GM19463 (cell line): ENCODE measurements at regions not wholly inside any gene's neighbourhood (a gene's known extent, or its start where the extent isn't known, plus 50 kb on each side); places are given as distances from the start of the nearest gene placed in this dataset.

Experiments used
- ATAC-seq: cut with Tn5 transposase; IDR thresholded peaks from one replicate; pipeline ENCODE4 v1.9.1; 2021; ENCODE audit warnings: mild to moderate bottlenecking, moderate library complexity; ENCODE audit not compliant: unreplicated experiment

DNA sequence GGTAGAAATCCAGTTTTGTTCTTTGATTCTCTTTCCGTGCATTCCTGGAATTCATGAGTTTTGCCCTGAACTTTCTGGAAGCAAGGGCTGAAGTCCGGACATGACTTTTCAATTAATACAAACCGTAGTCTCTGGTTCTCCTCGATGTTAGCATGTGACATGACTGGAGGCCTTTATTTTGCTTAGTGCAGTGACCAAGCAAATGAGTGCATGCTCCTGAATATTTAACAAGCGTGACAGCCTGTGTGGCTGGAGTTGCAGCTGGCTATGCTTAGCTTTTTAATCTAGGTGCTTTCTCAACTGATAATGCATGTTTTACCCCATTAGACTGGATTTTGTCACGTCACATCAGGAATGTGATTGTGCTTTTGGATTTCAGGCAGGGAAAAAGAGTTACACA is 302.1 kb downstream of the MAP2K6 start:
- no peak for ATAC-seq

DNA sequence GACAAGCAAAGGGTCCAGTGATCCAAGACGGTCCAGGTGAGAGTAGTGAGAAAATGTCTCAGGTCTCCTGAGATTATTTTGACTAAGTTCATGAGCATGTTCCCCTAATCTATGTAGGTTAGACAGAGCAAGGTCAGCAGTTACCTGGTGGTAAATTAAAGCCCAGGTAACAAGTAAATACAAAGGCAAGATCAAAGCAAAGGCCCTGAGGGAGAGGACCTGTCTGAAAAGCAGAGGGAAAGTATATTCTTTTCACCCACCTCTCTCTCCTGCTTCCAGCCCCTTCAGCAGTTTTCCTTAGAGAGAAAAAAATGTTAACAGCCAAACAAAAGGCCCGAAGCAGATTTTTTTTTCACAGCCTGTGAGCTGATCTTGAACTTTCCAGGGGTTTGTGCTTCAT is 302.7 kb downstream of the MAP2K6 start:
- ATAC-seq, result no peak

DNA sequence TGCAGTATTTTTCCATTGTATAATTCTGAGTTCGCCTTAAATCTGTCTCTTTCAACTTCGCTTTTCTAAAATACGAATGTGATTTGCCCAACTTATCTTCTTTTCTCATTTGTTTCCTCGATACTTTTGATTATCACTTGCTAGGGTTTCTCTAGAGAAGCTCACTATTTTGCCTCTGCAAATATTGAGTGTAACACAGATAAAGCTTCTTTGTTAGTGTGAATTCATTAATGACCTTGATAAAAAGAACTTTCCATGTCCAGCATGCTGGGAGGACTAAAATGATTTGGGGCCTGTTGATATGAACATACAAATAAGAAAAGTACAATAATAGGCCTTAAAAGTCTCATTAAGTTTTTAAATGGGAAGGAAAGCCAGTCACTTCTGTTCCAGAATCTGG is 303.3 kb downstream of the MAP2K6 start:
- no peak for ATAC-seq

DNA sequence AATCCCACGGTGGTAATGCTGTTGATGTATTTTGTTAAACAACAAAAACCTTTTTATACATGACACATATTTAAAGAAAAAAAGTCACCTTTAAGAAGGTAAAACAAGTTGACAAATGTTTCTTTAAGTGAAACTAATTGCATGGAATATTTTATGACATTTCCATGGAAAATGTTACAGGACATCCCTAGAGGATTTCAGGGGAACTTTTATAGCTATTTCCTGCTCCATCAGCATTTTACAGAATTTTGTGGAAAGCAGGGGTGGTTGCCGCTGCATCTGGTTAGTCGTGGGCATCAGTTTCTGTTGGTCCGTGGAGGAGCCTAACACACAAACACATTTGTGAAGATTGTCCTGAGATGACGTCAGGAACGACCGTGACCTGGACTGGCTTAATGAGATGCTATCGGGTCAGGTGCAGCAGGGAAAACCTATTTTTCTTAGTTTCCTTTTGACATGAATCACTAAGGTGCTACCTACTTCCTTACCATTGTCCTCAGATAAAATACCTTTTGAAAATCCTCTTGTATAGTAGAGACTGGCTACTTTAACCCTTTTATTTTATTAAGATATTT is 305.1 kb downstream of the MAP2K6 start:
- no peak for ATAC-seq

DNA sequence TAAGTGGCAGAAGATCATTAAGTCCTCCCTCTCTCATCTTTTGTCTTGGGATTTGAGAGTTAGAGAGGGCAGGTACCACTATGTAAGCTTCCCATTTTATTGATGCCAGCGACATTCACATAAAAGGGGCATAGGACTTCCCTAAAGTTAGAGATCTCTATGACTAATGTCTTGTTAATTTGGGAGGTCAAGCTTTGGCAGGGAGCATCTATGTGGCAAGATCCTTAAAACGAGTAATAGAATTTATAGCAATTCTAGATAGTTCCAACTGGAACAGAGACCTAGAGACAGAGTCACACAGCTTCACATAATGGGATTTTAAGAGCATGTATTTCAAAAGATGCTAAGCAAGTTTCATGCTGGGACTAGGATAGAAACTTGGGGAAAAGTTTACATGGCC is 308.0 kb downstream of the MAP2K6 start:
- ATAC-seq, result no peak

DNA sequence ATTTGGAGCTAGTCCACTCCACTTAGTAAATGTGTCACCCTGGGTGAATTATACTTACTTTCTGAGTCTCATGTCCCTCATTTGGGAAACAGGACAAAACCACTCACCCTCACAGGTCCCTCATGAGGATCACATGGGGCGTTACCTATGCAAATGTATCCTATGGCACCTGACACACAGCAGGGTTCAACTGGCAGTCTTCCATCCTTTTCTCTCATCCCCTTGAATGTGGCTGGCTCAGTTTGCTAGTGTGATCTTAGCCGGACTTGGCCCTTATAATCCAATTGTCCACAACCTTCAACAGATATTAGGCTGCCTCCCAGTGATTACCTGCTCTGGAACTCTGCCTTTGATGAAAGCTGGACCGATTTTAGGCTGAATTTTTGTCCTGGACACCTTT is 308.8 kb downstream of the MAP2K6 start:
- ATAC-seq, result no peak

DNA sequence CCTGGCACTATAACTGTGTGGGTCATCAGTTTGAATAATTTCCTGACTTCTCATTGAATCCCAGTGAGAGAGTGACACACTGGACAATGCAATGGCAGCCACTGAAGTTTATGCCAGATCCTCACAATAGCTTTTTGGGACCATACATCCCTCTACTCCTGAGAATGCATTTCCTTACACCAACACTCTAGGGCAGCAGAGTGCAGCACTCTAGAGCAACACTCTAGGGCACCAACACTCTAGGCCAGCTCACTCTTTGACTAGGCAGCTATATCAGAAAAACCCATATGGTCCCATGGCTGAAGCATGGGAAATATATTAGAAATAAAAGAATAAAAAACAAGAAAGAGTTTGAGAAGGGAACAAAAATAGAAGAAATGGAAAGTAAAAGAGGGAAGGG is 309.2 kb downstream of the MAP2K6 start:
- ATAC-seq, result no peak

DNA sequence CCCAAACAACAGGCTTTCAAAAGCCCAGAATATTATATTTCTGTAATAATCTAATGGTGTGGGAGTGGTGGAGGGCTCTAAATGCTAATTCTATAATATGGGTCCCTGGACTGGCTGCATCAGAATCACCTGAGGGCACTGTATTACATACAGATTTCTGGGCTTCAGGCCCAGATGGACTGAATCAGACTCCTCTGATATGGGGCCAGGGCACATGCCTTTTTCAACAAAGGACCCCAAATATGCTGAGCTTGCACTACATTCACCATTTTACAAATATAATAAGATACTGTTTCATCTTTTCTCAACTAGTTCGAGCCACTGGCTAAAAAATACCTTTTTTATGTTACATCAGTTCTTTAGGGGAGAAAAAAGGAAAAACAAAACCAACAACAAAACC is 309.7 kb downstream of the MAP2K6 start:
- ATAC-seq, result no peak

DNA sequence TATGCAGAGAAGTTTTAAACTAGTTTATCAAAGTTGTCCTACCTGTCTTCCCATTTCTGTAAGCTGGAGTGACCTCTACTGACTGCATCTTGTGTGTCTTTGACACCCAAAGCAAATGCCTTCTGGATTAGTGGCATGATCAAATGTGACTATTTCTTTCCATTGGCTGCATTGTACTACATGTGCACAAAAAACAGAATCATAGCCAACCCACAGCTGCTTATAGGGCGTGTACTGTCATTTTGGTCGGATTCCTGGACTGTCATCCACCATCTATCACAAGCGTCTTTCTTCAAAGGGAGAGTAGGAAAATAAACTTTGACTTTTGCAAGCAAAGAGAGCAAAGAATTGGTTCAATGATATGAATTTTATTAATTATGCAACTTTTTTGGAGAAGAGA is 310.6 kb downstream of the MAP2K6 start:
- ATAC-seq, result no peak

DNA sequence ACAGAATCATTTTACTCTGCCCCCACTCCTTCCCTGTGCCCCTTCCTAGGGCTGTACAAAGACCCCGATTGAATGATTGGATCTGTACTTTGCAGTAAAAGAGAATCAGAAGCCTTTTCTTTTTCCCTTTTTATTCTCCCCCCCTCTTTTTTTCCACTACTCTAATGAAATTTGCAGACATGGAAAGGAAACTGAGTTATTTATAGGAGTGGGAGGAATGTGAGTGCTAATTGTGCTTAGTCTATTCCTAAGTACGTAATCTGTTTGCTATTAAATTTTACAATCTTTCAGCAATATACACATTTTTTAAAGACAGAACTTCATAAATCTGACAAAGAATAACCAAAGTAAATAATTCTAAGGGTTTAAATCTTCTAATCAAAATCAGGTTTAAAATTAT is 314.3 kb downstream of the MAP2K6 start:
- no peak for ATAC-seq

DNA sequence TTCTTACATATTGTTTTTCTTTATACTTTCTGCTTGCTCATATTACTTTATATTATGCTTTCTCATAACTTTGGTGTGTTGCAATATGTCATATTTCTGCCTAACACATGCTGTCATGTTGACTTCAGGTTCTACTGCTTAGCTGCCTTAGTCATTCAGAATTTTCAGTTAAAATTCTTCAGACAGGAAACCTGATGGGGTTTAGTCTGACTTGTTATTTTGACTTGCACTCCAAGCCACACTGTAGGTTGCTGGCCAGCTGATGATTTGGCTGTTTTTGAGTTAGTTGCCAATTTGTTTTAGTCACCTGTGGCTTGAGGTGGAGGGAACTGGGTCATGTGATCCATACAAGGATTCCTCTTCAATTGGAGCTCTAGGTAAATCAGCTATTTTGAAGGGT is 315.4 kb downstream of the MAP2K6 start:
- ATAC-seq, result no peak

DNA sequence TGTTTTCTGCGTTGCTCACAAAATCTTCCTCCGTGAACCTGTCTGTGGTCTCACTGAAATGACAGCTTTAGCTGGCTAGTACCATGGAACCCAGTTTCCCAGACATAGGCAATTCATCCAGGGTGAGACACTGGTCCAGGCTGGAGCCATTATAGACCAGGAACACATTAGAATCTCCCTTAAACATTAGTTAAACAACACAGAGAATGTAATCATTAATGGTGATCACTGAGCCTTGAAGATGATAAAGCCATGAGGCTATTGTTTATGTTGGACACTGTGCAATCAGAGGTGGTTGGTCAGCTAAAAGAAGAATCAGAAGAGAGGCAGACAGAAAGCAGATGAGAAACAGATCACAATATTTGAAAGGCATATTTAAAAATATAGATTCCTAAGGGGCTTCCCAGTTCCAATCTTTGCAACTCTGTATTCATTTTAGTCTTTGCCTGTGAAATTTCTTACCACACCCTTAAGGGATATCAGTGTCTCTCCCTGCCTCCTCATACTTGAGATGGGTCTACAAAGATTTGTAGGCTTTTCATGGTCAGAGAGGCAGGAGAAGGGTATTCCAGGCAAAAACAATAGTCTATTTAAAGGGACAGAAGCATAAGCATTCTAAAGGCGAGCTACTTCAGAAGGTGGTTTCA is 317.9 kb downstream of the MAP2K6 start:
- no peak for ATAC-seq

DNA sequence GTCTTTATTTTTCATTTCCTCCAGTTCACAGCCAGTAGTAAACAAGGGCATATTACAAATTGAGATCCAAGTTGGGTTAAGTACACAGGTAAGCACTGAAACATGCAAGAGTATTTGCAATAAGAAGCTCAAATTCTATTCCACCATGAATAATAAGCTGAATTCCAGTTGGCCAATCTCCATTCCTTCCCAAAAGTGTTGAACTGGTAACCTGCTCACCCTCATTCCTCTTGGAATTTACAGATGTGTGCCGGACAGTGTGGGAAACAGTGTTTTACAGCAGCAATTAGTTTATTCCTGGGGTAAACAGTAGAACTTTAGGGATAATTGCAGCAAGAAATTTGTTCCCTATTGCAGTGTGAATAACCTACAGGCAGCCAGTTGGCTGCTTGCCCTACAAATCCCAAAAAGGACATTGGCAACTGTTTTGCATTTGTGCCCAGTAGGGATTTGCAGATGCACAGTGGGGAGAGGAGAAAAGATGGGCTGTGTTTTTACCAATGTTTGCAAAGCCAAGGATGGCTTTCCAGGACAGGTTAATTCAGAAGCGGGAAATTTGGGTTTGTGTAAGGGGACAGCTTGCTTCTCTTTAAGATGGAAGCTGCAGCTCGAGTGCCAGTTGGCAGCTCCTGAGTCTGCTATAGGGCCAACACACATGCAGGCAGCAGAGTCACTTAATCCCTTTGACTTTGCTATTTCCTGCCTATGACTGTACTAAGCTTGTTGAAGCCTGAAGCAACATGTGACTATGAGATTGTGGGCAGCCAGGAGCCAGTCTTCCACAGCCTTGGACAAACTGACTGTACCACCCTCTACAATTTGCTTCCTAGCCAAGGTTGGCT is 318.9 kb downstream of the MAP2K6 start:
- ATAC-seq, result no peak

DNA sequence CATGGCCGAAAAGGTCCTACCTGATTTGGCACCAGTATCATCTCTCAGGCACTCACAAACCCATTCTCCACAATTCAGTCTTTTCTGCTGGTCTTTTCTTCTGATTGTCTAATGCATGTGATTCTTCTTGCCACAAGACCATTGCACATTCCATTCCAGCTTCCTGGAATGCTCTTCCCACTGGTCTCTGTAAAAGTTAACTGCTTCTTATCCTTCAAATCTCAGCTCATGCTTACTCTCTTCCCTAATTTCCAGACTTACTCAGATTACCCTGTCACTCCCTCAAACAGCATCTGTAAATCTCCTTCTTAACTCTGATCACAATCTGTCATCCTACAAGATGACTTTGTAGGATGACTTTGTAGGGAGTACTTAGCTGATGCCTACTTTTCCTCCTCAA is 320.2 kb downstream of the MAP2K6 start:
- no peak for ATAC-seq

DNA sequence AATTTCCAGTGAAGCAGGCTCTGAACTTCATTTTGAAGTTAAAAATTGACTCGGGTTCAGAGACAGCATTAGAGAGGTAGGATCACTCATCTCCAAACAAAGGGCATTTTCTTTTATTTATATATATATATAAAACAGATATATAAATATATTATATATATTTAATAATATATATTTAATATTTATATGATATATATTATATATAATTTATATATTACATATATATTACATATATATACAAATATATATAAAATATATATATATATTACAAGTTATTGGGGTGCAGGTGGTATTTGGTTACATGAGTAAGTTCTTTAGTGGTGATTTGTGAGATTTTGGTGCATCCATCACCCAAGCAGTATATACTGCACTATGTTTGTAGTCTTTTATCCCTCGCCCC is 320.8 kb downstream of the MAP2K6 start:
- no peak for ATAC-seq

DNA sequence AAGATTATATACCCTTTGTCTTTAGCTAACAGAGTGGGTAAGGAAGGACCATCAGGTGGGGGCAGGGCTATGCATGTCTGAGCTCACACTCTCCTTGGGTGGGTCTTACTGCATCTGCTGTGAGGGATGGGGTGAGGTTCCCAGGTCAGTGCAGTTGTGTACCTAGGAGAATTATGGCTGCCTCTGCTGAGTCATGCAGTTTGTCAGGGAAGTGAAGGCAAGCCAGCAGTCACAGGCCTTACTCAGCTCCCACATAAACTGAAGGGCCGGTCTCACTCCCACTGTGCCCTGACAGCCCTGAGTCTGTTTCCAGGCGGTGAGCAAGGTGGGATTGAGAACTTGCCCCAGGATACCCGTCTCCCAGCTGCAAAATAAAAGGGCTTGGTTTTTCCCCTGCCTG is 328.6 kb downstream of the MAP2K6 start:
- no peak for ATAC-seq

DNA sequence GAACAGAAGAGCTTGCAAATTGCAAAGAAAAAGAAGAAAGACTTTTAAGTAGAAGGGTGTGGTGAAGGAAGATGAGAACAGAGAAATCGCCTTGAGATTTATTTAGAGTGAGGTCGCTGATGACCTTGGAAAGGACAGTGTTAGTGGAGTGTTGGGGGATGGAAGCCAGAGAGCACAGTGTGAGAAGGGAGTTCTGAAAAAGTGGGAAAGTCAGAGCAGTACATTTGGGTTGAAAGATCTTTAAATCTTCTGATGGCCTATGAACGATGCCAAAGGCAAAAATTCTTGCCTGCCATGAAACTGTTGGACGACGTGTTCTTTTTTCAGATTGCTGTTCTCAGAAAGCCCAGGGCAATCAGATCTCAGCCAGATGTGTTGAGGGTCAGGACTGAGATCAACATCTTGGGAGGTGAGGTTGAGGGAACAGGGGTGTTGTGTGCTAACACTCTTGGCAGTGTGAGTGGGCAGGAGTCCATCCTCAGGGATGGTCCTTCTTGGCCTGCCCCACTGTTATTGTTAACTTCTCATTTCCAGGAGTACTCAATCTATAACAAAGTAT is 330.1 kb downstream of the MAP2K6 start:
- ATAC-seq, result no peak

DNA sequence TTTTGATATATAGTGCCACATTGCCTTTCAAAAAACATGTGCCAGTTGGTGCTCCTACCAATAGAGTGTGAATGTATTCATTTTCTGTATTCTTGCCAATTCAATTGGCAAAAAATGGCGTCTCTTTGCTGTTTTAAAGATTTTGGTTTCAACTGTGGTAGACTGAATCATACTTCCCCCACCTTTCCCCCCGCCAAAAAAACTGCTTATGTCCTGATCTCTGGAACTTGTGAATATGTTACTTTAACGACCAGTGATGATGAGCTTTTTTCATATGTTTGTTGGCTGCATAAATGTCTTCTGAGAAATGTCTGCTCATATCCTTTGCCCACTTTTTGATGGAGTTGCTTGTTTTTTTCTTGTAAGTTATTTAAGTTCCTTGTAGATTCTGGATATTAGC is 325.1 kb upstream of the KCNJ16 start:
- no peak for ATAC-seq

DNA sequence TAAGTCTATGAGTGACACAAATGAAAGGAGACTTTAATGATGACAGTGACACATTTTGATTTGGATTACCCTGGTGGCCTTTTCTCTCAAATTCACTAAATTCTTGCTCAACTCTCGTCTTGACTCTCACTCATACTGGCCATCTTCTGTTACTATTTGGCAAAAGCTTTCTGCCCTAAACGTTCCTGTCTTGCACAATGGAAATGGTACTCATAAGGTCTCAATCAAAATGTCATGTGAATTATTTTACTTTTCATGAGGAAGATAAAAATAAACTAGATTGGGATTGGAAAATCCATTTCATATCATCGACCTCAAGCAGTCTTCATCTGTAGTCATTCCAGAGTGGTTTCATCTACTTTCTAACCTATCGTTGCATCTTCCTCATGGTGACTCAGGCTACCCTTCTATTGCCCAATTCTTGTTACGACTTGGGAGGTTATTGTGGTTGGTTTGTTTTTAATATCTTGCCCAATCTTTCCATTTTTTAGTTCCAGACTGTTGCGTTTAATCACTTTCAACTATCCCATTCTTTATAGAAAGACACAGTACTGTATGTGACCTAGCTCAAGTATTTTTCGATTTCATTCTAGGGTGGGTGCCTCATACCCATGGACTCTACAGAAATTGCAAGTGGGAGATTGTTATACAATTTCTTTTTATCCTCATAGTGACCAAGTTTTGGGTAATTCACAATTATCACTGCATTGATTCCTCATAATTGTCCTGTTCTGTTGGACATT is 317.2 kb upstream of the KCNJ16 start:
- no peak for ATAC-seq

DNA sequence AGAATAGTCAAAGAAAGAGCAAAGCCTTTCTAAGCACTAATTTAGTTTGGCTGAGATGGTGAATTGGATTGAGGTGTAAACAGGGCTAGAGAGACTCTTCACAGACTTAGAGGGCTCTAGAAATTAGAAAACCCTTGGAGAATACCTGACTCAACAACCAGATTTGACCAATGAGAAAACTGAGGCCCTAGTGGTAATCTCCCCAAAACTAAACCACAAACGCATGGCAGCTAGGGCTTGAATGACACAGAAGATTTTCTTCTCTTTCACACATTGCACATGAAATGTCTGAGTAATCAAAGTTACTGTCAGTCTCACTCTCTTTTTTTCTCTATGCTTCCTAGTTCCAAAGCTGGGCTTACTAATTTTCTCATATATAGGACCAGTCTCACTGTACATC is 314.5 kb upstream of the KCNJ16 start:
- no peak for ATAC-seq

DNA sequence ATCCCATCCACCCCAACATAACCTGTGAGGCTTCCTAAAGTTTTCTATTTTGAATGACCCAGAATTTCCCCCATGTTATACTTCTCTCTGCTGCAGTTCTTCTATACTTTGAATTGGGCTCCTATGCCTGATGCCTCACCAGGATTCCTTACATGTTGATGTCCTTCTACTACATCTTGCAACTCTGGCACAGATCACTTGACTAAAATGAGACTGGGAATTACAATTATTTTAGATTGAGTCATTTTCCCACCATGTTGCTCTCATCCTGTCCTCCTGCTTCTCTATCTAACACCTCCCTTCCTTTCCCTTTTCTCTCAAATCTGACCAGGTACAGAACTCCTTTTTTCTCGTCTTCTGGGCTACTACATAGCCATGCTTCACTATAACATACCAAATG is 314.0 kb upstream of the KCNJ16 start:
- ATAC-seq, result no peak
